Spleen (tissue), 7 donors: ENCODE measurements at regions not wholly inside any gene's neighbourhood (a gene's known extent, or its start where the extent isn't known, plus 50 kb on each side); places are given as distances from the start of the nearest gene placed in this dataset.

Experiments used
- POLR2A ChIP-seq, 3 donors: fragments of 450-650 bp; IDR thresholded peaks; one replicate each; pipeline ENCODE4 v1.5.1; 2017; ENCODE audit warnings: antibody characterized with exemption in 3 of 3, mild to moderate bottlenecking in 1 of 3
- POLR2AphosphoS5 ChIP-seq, 3 donors: sonication (generic); formaldehyde crosslinking; IDR thresholded peaks; one replicate each; pipeline ENCODE4 v1.5.1; 2017; ENCODE audit warnings: antibody characterized with exemption in 3 of 3
- TF ChIP-seq, protein P1 (sequence below), 11 experiments: fragments of 200-600 bp in 7 of 11; fragments of 450-650 bp in 4 of 11; sonication (generic) in 4 of 11; IDR thresholded peaks in 8 of 11; conservative IDR thresholded peaks in 3 of 11; 1 replicate in 7 of 11; 2 replicates in 4 of 11; pipeline versions ENCODE4 v1.4.0 to v1.8.0; 2016 to 2021; ENCODE audit warnings: antibody characterized with exemption in 11 of 11, inconsistent platforms in 4 of 11, mild to moderate bottlenecking in 1 of 11
- donor health status: DM: no; HTN: no; CAD: no; lungs with moderate emphysema.
- donor health status: DM: no; HTN: no; CAD: no.
- donor health status: DM: no; HTN: no; CAD: no.

DNA sequence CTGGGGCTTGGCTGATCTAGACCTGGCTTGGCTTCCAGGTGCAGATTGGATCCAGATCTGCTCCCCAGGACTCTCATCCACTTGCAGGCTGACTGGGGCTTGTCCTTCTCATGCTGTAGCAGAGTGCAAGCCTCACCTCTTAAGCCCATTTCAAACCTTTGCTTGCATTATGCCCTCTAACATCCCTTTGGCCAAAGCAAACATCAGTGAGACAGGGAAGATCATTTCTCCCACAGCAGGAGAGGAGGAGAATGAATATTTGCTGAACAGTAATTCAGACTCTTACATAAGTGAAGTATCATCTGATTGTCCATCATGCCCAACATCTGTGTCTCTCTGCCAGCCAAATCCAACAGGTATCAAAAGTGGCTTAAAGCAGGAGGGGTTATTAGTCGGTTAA, 194.9 kb downstream of the C9orf152 start:
- TF ChIP-seq, protein P1, sequence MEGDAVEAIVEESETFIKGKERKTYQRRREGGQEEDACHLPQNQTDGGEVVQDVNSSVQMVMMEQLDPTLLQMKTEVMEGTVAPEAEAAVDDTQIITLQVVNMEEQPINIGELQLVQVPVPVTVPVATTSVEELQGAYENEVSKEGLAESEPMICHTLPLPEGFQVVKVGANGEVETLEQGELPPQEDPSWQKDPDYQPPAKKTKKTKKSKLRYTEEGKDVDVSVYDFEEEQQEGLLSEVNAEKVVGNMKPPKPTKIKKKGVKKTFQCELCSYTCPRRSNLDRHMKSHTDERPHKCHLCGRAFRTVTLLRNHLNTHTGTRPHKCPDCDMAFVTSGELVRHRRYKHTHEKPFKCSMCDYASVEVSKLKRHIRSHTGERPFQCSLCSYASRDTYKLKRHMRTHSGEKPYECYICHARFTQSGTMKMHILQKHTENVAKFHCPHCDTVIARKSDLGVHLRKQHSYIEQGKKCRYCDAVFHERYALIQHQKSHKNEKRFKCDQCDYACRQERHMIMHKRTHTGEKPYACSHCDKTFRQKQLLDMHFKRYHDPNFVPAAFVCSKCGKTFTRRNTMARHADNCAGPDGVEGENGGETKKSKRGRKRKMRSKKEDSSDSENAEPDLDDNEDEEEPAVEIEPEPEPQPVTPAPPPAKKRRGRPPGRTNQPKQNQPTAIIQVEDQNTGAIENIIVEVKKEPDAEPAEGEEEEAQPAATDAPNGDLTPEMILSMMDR (IDR thresholded peaks at IDR 0.05 in 8 of 11, conservative IDR thresholded peaks at IDR 0.05 in 3 of 11), result no peak
- TF ChIP-seq POLR2AphosphoS5 (IDR thresholded peaks at IDR 0.05) (no peak), POLR2A (IDR thresholded peaks at IDR 0.05) (no peak)
